KMS-11 (cell line): ENCODE measurements at regions not wholly inside any gene's neighbourhood (a gene's known extent, or its start where the extent isn't known, plus 50 kb on each side); places are given as distances from the start of the nearest gene placed in this dataset.

Experiments
- H2AFZ ChIP-seq: fragments of 200-600 bp; sonication (generic); 2 replicates; pipeline ENCODE4 v1.6.1; 2016; ENCODE audit warnings: antibody characterized with exemption, mixed run types, low read depth
- H3K27ac ChIP-seq: fragments of 200-600 bp; sonication (generic); 2 replicates; pipeline ENCODE4 v1.6.1; 2016; ENCODE audit warnings: mild to moderate bottlenecking, mixed run types
- H3K27me3 ChIP-seq: fragments of 200-600 bp; sonication (generic); 2 replicates; pipeline ENCODE4 v1.6.1; 2017; ENCODE audit warnings: mild to moderate bottlenecking, low read depth, mixed run types, moderate library complexity; ENCODE audit not compliant: insufficient read depth
- H3K36me3 ChIP-seq: fragments of 200-600 bp; sonication (generic); 2 replicates; pipeline ENCODE4 v1.6.1; 2017; ENCODE audit warnings: mild to moderate bottlenecking, mixed run types; ENCODE audit not compliant: insufficient read depth
- H3K4me1 ChIP-seq: fragments of 200-600 bp; sonication (generic); 2 replicates; pipeline ENCODE4 v1.6.1; 2016; ENCODE audit warnings: mild to moderate bottlenecking, low read depth, mixed run types; ENCODE audit not compliant: poor library complexity, severe bottlenecking
- H3K4me2 ChIP-seq: fragments of 200-600 bp; sonication (generic); 2 replicates; pipeline ENCODE4 v1.7.0; 2016; ENCODE audit warnings: mild to moderate bottlenecking, mixed run types
- H3K4me3 ChIP-seq: fragments of 200-600 bp; sonication (generic); IDR thresholded peaks from 2 replicates; pipeline ENCODE4 v1.6.1; 2017; ENCODE audit warnings: low read depth, low read length, mixed read lengths; ENCODE audit not compliant: insufficient read depth
- H3K79me2 ChIP-seq: fragments of 200-600 bp; sonication (generic); 2 replicates; pipeline ENCODE4 v1.6.1; 2016; ENCODE audit warnings: low read depth, mixed run types; ENCODE audit not compliant: insufficient read depth
- H3K9ac ChIP-seq: fragments of 200-600 bp; sonication (generic); 2 replicates; pipeline ENCODE4 v1.6.1; 2016; ENCODE audit warnings: mild to moderate bottlenecking, mixed run types
- H4K20me1 ChIP-seq: fragments of 200-600 bp; sonication (generic); 2 replicates; pipeline ENCODE4 v1.6.1; 2016; ENCODE audit warnings: mild to moderate bottlenecking, mixed run types; ENCODE audit not compliant: insufficient read depth
- TF ChIP-seq, protein P1 (sequence below): fragments of 200-600 bp; sonication (generic); conservative IDR thresholded peaks from 2 replicates; pipeline ENCODE4 v1.6.1; 2017; ENCODE audit warnings: low read depth, mild to moderate bottlenecking, antibody characterized with exemption, low read length, moderate library complexity, mixed read lengths

DNA sequence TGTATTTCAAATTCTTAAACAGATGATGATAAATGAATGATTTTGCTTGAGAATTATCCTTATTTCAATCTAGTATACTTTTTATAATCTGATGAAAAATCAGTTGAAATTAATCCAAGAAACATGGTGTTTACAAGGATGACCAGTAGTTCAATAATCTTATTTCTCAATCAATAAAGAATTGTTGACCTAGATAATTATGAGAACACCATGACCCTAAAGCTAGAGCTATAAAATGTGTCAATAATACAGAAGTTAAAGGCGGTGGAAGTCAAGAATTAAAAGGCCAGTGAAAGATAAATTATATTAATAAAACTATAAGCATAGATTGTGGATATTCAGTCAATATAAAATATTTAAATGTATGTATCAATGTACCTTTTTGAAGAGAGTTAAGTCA, 667.4 kb upstream of the GCFC2 start:
- Histone ChIP-seq H4K20me1 (no peaks in the 10 kb centered on the region), H3K9ac (no peak overlapping the region)

DNA sequence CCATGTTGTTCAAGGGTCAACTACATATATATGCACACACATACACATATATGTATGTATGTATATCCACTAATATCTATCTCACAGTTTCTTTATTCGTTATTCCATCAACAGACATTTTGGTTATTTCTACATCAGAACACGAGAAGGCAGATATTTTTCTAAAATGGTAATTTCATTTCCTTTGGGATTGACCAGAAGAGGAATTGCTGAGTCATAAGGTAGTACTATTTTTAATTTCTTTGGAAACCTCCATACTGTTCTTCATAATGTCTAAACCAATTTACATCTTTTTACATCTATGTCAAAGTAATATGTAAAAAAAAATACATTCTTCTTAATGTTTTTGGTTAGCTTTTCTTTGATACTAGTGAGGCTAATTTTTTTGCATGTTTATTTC, 630.7 kb upstream of the GCFC2 start:
- Histone ChIP-seq H3K9ac (no peak overlapping the region), H3K27ac (no peak overlapping the region), H3K79me2 (no peaks in the 10 kb centered on the region), H3K4me3 (no peak overlapping the region), H3K27me3 (no peaks in the 10 kb centered on the region), H3K4me1 (no peaks in the 10 kb centered on the region), H2AFZ (no peak overlapping the region), H3K36me3 (no peaks in the 10 kb centered on the region), H3K4me2 (no peak overlapping the region), H4K20me1 (no peaks in the 10 kb centered on the region)
- TF ChIP-seq, protein P1, sequence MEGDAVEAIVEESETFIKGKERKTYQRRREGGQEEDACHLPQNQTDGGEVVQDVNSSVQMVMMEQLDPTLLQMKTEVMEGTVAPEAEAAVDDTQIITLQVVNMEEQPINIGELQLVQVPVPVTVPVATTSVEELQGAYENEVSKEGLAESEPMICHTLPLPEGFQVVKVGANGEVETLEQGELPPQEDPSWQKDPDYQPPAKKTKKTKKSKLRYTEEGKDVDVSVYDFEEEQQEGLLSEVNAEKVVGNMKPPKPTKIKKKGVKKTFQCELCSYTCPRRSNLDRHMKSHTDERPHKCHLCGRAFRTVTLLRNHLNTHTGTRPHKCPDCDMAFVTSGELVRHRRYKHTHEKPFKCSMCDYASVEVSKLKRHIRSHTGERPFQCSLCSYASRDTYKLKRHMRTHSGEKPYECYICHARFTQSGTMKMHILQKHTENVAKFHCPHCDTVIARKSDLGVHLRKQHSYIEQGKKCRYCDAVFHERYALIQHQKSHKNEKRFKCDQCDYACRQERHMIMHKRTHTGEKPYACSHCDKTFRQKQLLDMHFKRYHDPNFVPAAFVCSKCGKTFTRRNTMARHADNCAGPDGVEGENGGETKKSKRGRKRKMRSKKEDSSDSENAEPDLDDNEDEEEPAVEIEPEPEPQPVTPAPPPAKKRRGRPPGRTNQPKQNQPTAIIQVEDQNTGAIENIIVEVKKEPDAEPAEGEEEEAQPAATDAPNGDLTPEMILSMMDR = no peak

More for the DNA sequence above, 667.4 kb upstream of the GCFC2 start:
- TF ChIP-seq, protein P1 = no peak
- no peaks in the 10 kb centered on the region for H3K79me2 ChIP-seq
- H3K36me3 ChIP-seq = no peaks in the 10 kb centered on the region
- no peak overlapping the region for H3K4me3 ChIP-seq
- no peak overlapping the region for H3K4me2 ChIP-seq
- no peak overlapping the region for H2AFZ ChIP-seq
- no peaks in the 10 kb centered on the region for H3K27me3 ChIP-seq
- H3K27ac ChIP-seq = no peak overlapping the region
- no peaks in the 10 kb centered on the region for H3K4me1 ChIP-seq

DNA sequence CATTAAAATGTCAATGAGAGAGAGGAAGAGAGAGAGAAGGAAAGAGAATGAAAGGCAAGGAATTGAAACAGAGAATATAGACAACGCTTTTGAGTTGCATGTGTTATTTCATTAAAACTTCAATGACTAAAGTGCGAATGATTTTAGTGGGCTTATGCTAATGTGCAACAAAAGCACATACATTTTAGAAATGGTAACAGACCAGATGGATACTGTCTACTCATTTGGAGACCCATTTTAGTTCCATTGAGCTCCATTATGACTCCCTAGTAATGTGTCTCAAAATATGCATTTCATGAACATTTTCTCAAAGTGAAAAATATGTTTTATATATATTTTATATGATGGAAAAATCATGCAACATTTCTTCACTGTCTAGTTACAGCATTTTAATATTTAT, 622.2 kb upstream of the GCFC2 start:
- Histone ChIP-seq H2AFZ (no peak overlapping the region), H3K36me3 (no peaks in the 10 kb centered on the region), H3K4me1 (no peaks in the 10 kb centered on the region), H3K4me2 (no peak overlapping the region), H3K9ac (no peak overlapping the region), H4K20me1 (no peaks in the 10 kb centered on the region), H3K27ac (no peak overlapping the region), H3K27me3 (no peaks in the 10 kb centered on the region), H3K4me3 (no peak overlapping the region), H3K79me2 (no peaks in the 10 kb centered on the region)
- TF ChIP-seq, protein P1 = no peak

DNA sequence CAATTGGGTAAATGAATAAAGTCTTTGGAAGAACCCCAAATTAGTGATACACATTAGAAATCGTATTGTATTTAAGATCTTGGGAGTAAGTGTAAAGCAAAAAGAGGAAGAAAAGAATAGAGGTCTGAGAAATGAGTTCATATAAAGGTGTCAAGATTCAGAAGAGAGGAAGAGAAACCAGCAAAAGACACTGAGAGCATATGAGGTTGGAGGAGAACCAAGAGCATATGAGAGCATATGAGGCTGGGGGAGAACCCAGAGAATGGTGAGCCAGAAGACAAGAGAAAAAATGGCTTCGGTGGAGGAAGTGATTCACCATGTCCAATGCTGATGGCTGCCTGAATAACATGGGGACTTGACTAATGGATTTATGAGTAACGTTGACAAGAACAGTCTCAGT, 620.1 kb upstream of the GCFC2 start:
- no peak overlapping the region for H3K4me2 ChIP-seq
- no peaks in the 10 kb centered on the region for H4K20me1 ChIP-seq
- H3K27me3 ChIP-seq = no peaks in the 10 kb centered on the region
- no peak overlapping the region for H3K27ac ChIP-seq
- H3K79me2 ChIP-seq = no peaks in the 10 kb centered on the region
- H2AFZ ChIP-seq = no peak overlapping the region
- H3K4me1 ChIP-seq = no peaks in the 10 kb centered on the region
- no peak overlapping the region for H3K9ac ChIP-seq
- H3K4me3 ChIP-seq = no peak overlapping the region
- TF ChIP-seq, protein P1 = no peak
- no peaks in the 10 kb centered on the region for H3K36me3 ChIP-seq

DNA sequence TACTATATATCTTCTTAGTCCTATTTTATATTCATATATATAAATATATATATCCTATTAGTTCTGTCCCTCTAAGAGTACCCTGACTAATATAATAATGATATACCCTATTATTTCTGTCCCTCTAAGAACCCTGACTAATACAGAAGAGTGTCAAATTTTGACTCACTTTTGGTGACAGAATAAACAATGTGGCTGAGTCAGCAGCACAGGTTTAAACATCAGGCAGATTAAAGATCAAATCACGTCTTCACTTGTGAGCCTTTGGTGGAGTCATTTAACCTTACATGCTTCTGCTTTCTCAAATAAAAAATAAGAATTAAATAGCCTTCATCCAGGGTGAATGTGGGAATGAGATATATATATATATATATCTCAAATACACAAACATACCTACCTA, 615.9 kb upstream of the GCFC2 start:
- TF ChIP-seq, protein P1 = no peak
- H3K36me3 ChIP-seq = no peaks in the 10 kb centered on the region

More for the DNA sequence above, 615.9 kb upstream of the GCFC2 start:
- no peaks in the 10 kb centered on the region for H4K20me1 ChIP-seq
- H3K27me3 ChIP-seq = no peaks in the 10 kb centered on the region
- H2AFZ ChIP-seq = no peak overlapping the region
- no peak overlapping the region for H3K27ac ChIP-seq
- H3K9ac ChIP-seq = no peak overlapping the region
- H3K4me3 ChIP-seq = no peak overlapping the region
- no peak overlapping the region for H3K4me2 ChIP-seq
- no peaks in the 10 kb centered on the region for H3K79me2 ChIP-seq
- H3K4me1 ChIP-seq = no peaks in the 10 kb centered on the region
